ENCODE measurements at regions not wholly inside any gene's neighbourhood (a gene's known extent, or its start where the extent isn't known, plus 50 kb on each side); places are given as distances from the start of the nearest gene placed in this dataset.
A peak's percentile ranks its signal among the peaks of the same experiment; 100 is the strongest.
"Not testable (repeated sequence)": the region's sequence is repeated elsewhere in the genome, so short reads cannot be mapped to it uniquely, and the experiment has no call there.

DNA sequence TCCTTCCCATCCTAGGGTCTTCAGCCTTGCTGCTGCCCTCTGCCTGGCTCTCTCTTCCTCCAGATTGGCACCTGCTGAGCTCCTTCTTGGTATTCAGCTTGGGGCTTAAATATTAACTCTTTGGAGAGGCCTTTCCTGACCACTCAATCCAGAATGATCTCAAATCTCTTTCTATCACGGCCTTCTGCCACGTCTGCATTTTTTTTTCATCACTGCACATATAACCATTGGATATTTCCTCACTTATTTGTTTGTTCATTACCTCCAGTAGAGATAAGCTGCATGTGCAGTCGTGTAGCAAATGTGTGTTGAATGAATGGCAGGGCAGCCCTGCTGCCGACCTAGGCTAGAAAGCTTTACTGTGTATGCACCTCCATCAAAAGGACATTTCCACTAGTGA, 51.6 kb upstream of the MPP7 start:
- no peak for DNase-seq

DNA sequence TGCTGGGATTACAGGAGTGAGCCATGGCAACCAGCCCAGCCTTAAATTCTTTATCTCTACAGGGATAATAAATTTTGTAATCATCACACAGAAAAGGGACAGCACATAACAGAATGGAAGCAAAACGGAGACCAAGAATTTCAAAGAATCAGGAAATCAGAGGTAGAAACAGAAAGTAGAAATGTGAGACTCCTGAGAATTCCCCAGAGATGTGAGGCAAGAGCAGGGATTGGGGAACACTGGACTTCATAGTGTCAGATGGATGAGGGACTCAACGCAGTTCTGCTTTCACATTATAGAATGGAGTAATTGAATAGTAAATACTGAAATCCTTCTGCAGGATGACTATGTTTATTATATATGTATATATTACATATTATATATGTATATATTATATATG, 52.5 kb upstream of the MPP7 start:
- DNase-seq: no peak

DNA sequence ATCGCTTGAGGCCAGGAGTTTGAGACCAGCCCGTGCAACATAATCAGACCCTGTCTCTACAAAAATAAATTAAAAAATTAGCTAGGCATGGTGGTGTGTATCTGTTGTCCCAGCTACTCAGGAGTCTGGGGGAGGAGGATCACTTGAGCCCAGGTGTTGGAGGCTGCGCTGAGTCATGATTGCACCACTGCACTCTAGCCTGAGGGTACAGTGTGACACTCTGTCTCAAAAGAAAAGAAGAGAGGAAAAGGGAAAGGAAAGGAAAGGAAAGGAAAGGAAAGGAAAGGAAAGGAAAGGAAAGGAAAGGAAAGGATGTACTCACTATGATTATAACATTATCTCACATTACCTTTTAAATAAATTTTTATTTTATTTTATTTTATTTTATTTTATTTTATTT, 56.5 kb upstream of the MPP7 start:
- DNase-seq: no peak

DNA sequence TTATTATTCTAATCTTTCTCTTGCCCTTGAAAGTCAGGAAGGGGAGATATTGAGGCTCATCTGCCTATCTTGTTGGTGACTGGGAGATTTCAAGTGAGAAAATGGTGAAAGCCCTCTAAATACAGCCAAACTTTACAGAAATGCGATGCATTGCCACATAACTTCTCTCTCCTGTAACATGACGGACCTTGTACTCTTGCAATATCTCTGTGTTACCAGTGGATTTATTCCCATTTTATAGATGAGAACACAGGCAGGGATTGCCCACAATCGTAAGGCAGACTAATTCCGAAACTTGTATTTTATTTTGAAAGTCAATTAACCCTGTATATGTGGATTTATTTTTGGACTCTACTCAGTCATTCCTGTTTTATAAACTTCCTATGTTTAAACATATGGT, 57.3 kb upstream of the MPP7 start:
- DNase-seq: no peak

DNA sequence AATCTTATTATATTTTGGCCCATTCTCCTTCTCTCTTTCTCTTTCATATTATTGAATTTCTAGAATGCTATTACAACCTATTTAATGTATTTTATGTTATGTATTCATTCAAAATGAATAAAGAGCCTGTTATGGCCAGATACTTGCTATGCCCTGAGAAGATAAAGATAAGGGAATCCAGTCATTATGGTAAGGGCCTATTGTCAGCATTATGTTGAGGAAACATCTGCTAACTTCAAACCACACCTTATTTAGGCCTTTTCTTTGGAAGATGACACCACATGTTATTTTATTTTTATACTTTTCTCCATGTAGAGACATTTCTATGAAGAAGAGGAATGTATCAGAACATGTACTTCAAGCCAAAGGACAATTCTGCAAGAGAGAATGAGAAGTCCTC, 60.5 kb upstream of the MPP7 start:
- no peak for DNase-seq

DNA sequence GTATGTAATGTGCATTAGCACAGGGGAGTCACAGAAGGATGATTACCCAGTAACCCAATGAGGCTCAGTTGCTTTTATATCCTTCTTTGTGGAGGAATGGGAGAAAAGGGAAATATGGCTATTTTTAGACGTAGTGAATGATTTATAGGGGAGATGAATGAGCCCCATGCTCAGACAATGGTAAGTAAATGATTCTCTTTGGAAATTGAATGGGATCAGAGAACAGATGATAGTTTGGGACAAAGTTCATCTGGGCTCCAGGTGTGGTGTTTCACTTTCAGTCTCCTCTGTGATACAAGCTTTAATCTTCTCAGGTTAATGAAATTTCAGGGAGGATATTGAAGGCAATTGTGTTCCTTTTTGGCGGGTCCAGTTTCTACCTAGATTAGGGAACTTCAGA, 63.0 kb upstream of the MPP7 start:
- no peak for DNase-seq

DNA sequence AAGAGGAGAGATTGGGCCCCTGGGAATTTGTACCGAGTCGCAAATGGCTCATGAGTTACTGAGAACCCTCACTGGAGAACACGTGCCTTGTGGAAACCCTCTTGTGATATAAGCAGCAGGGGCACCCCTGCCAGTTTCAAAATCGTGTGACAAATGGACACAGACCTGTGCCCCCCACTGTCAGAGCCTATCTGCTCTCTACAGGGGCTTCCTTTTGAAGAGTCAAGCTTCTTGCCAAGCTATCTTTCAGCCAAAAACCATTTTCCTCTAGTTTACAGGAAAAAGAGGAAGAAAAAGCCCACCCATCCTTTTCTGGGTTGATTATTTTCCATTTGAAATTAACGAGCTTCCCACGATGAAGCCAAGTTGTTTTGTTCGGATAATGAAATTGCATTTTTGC, 64.1 kb upstream of the MPP7 start:
- no peak for DNase-seq

DNA sequence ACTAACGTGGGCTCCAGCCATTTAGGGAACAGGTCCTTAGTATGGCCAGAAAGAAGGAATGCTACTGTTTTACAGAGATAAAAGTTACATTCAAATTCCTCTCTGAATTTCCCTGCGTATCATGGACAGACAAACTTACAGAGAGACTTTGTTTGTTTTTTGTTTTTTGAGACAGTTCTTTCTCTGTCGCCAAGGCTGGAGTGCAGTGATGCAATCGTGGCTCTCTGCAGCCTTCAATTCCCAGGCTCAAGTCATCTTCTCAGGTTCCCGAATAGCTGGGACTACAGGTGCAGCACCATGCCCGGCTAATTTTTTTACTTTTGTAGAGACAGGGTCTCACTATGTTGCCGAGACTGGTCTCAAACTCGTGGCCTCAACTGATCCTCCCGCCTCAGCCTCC, 64.5 kb upstream of the MPP7 start:
- DNase-seq: no peak

DNA sequence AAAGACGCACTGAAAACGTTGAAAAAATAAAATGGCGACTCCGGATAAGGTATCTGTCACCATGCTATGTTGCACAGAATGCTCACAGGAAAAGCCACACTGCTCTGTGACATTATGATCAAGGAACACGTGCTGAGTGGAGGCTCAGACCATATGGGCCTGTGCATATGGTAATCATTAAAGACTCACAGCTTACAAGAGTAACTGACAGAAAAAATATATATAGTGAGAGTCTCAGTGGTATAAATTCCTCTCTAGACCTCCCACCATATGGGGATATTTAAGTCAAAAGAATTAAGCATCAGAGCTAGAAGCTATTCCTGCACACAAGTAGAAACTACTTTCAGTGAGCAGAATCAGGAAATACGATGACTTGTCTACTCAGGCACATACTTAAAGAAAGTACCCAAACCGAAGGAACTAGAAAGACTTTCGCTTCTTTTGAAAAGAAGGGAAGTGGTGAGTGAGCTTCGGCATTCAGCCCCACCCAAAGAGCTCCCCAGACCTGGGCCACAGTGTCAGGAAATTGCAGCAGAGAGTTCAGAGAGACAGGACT, 65.1 kb upstream of the MPP7 start:
- DNase-seq: no peak

DNA sequence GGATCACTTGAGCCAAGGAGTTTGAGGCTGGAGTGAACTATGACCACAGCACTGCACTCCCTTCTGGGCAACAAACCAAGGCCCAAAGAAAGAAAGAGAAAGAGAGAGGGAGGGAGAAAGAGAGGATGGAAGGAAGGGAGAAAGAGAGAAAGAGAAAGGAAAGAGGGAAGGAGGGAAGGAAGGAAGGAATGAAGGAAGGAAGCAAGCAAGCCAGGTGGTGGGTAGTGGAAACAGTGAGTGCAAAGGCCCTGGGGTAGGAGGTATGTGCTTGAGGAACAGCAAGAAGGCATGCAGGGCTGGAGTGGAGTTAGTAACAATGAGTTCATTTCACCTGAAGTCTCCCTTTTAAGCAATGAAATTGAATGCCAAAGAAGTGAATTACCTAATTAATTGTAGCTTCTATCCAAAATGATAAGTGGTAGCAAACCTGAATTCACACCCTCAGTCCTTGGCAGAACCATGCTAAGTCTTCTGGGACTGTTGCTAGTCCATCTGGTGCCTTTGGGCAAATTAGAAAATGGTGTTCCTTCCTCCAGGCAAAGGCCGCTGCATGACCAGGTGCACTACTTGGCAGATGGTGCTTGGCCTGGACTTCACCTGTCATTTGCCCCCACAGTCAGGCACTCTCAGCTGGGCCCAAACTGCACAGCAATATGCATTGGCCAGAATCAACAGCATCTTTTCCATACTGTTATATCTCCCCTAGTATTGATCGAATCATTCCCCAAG, 67.4 kb upstream of the MPP7 start:
- DNase-seq: no peak

DNA sequence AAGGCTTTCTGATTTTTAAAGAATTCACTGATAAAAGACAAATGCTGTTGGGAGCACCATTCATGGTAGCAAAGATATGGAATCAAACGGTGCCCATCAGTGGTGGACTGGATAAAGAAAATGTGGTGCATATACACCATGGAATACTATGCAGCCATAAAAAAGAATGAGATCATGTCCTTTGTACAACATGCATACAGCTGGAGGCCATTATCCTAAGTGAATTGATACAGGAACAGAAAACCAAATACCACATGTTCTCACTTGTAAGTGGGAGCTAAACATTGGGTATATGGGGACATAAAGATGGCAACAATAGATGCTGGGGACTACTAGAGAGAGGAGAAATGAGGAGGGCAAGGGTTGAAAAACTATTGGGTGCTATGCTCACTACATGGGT, 68.8 kb upstream of the MPP7 start:
- not testable (repeated sequence) for DNase-seq

DNA sequence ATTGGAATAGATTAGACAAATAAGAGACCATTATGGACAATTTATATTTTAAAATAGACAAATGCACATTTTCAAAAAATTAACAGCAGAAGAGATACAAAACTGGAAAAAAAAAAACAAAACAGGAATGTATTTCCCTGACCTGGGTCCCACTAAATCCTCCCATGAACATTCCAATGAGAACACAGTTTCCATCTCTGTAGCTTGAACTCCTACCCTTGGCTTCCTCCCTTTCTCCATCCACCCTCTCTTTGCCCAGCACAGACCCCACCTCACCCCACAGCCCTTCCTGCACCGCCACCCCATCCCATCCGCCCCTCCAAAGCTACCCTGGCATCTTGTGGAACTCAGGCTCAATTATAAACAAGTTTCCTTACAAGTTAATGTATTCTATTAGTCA, 71.2 kb upstream of the MPP7 start:
- DNase-seq: no peak

DNA sequence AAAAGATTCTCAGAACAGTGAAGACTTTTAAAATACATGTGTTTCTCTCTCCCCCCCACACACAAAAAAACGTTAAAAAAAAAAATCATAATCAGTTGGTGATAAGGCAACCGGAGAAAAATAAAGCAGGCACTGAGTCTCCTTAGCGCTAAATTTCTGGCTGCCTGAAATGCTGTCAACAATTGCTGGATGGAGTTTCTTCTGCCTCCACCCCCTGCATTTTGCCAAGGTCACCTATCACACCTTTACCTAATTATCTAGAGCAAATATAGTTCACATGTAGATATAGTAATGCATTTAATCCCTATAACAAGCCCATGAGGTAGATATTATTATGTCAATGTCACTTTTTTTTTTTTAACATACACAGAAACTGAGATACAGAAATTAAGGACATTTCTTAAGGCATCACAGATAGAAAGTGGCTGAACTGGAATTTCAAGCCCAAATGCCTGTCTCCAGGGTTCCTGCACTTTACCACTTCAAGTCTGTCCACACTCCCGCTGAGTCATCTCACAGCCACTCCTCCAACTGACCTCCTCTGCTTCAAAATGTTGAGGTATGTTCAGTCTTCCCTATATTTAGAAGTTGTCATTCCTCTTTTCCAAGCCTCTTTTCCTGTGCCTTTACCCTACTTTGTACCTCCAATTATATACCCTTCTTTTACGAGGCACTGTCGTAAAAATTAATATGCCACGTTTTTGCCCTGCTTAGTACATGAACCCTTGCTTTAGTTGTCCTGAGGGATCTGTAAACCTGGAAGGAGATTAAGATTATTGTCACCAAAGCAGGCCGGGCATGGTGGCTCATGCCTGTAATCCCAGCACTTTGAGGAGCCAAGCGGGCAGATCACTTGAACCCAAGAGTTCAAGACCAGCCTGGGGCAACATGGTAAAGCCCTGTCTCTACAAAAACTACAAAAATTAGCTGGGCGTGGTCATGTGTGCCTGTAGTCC, 72.8 kb upstream of the MPP7 start:
- DNase-seq: no peak

DNA sequence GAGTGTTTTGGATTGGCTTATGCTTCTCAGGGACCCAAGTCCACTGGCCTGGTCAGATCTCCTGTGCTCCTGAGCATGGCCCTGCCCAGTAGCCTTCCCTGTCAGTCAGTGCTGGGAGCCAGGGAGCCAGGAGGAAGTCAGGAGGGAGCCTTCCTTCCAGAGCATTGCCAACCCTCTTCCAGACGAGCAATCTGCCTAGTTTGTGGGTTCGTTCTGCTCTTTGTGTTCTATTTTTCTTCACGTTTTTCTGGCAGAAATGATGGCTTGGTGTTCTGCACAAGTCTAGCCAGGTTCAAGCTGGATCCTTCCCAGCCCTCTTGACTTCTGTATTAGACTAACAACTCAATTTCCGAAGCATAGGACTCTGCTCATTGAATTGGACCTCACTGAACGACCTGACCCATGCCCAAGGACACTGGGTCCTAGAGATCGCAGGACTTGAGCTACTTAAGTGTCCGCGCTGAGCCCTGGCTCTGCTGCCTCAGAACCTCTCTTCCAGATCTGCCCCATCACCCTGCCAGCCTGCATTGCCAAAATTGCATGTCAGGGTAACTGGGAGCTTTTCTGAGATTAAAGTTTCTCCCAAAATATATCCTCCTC, 76.2 kb upstream of the MPP7 start:
- DNase-seq: no peak

DNA sequence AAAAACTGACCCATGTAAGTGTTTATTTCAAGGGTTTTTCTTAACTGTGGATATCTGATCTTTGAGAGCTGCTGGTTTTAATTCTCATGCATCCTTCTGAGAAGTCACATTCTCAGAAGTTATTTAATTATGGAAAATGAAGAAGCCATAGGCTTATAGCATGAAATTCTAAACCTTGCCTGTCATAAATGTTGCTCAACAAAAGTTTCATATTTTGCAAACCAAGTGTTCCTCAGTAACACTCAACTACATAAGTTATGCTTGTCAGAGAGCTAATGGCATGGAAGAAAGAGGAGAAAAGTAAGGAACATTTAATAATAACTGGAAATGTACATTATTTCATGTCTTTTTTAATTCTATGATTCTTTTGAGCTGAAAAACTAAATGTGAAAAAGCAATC, 78.6 kb upstream of the MPP7 start:
- DNase-seq: no peak

DNA sequence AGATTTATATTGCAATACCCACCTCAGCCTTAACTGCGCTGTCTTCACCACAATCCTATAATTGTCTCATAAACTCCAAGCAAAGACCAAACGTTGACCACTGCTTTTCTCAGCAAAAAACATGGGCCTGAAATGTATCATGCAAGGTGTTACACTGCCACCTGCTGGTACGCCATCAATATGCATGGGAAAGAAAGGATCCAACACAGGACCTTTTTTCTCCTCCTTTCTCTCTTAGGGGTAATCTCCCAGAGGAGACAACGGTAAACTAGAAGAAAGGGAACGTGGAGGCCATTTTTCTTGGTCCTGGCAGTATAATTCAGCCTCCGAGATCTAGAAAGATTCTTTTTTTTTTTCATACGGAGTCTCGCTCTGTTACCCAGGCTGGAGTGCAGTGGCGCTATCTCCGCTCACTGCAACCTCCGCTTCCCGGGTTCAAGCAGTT, 79.1 kb upstream of the MPP7 start:
- DNase-seq: peak; percentile 90

DNA sequence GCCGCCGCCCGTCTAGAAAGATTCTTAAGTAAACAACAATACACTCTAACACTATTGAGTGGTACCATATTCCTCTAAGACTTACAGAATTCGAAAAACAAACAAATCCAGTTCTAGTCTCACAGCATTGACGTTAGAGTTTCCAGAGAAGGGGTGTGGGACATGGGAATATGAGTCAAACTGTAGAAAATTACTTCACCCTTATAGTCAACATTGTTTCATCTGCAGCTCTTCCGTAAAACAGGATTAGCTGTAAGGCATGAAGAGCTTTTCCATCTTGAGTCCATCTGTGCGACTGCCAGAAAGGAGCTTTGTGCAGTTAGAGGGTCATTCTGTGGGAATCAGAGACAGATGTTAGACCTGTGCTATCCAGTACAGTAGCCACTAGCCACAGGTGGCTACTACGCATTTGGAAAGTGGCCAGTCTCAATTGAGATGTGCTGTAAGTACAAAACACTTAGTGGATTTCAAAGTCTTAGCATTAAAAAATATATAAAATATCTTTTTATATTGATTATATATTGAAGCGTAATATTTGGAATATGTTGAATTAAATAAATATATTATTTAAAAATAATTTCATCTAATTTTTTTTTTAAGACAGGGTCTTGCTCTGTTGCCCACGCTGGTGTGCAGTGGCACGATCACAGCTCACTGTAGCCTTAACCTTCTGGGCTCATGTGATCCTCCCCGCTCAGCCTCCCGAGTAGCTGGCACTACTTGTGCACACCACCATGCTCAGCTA, 79.8 kb upstream of the MPP7 start:
- no peak for DNase-seq

DNA sequence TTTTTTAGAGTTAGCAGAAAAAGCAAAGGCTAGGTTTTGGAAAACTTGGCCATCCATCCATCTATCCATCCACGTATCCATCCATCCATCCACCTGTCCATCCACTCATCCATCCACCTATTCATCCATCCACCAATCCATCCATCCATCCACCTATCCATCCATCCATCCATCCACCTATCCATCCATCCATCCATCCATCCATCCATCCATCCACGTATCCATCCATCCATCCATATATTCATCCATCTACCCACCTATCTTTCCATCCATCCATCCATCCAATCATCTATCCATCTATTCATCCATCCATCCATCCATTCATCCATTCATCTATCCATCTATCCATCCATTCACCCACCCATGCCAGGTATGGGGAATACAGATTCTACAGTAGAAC, 81.7 kb upstream of the MPP7 start:
- DNase-seq: no peak

DNA sequence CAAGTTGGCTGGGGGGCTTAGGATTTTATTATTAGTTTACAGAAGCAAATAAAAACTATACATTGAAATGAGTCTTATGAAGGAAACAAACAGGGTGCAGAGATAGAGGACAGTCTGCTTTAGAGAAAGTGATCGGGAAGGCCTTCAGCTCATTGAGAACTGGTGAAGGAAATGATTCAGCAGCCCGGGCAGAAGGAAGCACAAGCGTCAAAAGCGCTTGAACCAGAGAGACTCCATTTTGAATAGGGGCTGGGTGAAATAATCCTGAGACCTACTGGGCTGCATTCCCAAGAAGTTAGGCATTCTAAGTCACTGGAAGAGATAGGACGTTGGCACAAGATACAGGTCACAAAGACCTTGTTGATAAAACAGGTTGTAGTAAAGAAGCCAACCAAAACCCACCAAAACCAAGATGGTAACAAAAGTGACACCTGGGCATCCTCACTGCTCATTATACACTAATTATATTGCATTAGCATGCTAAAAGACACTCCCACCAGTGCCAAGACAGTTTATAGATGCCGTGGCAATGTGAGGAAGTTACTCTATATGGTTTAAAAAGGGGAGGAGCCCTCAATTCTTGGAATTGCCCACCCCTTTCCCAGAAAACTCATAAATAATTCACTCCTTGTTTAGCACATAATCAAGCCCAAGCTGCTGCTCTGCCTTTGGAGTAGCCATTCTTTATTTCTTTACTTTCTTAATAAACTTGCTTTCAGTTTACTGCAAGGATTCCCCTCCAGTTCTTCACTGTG, 83.1 kb upstream of the MPP7 start:
- no peak for DNase-seq

DNA sequence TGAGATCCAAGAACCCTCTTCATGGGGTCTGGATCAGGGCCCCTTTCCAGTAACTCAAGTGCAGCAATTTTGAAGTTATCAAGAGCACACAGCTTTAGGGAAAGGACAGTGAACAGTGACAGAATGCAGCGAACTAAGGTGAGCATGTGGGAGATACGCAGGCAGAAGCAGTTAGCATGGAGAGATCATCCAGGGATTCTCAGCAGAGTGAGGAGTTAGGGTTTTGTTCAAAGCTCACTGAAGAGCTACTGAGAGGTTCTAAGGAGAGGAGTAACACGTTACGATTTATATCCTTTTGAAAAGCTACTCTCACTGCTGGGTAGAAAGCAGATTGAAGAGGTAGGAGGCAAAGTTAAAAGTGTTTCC, 83.6 kb upstream of the MPP7 start:
- no peak for DNase-seq

DNA sequence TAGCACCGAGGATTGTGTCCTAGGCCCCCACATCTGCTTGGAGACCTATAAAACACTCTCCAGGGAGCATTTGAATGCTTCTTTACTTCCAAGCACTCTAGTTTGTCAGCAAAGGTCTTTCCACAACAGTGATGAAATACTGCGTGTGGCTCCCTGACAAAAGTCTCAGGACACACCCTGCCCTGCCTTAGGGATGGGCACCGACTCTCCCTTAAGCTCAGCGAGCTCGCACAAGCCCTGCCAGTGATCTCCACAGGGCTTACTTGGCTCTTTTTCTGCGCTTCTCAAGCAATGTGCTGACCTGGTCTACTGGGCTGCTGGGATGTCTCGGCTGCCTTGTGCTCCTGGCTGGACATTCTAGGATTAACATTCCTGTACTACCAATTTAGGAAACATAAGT, 84.3 kb upstream of the MPP7 start:
- no peak for DNase-seq

DNA sequence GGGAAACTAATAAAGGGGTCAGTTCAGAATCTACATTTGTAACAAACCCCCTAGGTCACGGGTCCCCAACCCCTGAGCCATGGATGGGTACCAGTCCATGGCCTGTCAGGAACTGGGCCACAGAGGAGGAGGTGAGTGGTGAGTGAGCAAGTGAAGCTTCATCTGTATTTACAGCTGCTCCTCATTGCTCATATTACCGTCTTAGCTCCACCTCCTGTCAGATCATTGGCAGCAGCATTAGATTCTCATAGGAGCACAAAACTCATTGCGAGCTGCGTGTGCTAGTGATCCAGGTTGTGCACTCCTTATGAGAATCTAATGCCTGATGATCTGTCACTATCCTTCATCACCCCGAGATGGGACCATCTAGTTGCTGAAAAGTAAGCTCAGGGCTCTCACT, 88.4 kb upstream of the MPP7 start:
- DNase-seq: no peak

Measured in dermis blood vessel endothelial cell (primary cell).